HG02973 (cell line): ENCODE measurements at regions not wholly inside any gene's neighbourhood (a gene's known extent, or its start where the extent isn't known, plus 50 kb on each side); places are given as distances from the start of the nearest gene placed in this dataset.

Experiments used
- ATAC-seq: cut with Tn5 transposase; IDR thresholded peaks from one replicate; pipeline ENCODE4 v1.9.1; 2021; ENCODE audit warnings: moderate library complexity; ENCODE audit not compliant: unreplicated experiment

DNA sequence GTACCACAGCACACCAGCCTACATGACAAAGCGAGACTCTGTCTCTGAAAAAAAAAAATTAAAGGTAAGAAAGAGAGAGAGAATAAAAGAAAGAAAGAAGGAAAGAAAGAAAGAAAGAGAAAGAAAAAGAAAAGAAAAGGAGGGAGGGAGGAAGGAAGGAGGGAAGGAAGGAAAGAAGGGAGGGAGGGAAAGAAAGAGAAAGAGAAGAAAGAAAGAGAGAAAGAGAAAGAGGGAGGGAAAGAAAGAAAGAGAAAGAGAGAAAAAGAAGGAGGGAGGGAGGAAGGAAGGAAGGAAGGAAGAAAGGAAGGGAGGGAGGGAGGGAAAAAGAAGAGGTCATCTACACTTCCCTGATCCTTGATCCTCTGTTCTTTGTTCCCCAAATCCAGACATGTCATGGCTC lies 104.8 kb upstream of the GJB5 start:
- ATAC-seq, result no peak

DNA sequence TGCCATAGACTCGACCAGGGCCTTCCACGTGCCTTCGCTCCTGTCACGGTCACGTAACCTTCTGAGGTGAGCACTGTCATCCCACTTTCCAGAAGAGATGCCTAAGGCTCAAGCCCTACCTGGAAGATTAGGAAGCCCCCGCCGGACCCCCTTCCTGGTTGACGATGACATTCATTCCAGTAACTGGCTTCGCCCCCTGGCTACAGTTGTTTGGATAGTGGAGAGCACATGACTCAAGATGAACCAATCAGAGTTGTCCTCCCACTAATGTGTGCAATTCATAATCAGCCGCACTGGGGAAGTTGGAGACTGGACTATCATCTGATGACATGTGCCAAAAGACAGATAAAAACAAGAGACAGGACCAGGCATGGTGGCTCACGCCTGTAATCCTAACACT lies 104.0 kb upstream of the GJB5 start:
- no peak for ATAC-seq

DNA sequence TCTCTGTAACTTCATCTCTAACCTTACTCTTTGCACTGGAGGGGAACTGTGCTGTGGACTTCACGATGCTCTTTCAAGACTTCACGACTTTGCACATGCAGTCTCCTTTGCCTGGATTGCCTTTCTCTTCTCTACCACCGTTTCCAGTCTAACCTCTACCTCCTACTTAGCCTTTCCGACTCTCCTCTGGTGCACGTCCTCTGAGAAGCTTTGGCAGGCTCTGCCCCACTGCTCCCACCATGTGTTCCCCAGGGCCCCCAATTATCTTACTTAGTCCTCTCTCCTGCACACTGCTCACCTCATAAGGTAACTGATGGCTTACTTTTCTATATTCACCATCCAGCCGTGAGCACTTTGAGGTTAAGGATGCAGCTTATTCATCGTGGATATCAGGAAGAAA lies 101.7 kb upstream of the GJB5 start:
- ATAC-seq, result no peak

DNA sequence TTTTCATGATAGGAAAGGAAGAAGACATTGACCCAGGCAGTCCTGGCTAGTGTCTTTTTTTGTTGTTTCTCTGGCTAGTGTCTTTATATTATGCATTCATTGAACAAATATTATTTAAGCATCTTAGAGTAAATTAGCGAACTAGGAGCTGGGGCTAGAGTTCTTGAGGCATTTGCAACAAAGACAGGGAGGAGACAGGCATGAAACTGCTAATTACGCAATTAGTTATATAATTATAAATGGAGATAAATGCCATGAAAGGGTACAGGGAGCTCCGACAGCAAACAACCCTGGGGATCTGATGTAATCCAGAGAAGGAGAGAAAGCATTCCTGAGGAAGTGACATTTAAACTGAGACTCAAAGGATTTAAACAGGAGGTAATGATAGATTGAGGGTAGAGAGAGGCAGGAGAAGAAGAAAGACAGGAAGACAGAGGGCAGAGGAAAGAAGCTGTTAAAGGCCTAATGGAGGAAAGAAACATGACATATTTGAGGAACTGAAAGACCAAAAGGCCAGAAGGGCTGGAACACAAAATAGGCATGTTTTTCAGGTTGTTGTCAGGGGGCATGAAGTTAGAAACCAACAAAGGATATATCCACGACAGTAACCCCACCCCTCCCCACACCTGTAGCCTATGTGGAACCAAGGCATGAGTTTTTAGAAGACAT lies 99.5 kb upstream of the GJB5 start:
- ATAC-seq, result no peak

DNA sequence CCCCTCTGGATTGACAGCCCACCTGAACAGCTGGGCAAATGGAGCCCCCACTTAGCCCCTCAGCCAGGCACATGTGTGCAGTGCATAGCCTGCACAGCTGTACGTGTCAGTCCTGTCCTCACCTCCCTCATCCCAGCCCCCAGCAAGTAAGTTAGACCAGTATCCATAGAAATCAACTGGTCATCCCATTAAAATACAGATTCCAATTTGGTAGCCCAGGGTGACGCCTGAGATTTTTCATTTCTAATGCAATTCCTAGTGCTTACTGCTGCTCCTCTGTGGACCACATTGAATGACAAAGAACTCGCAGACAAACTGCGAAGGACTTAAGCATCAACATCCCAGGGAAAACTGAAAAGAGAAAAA lies 99.0 kb upstream of the GJB5 start:
- ATAC-seq, result no peak

DNA sequence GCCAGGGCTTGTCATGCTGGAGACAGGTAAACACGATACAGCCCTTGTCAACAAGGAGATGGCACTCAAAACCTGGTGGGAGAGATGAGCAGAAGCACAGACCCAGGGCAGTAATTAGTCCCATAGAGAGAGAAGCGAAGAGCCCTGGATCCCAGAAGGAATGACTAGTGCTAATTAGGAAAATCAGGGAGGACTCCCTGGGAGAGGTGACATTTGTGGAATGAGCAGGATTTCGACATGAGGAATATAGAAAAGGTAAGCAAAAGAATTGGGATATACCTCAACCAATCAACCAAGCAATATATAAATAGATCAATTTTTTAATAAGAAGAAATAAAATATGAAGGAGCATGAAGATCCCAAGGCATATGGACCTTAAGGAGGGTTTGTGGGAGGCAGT lies 98.5 kb upstream of the GJB5 start:
- ATAC-seq, result no peak

DNA sequence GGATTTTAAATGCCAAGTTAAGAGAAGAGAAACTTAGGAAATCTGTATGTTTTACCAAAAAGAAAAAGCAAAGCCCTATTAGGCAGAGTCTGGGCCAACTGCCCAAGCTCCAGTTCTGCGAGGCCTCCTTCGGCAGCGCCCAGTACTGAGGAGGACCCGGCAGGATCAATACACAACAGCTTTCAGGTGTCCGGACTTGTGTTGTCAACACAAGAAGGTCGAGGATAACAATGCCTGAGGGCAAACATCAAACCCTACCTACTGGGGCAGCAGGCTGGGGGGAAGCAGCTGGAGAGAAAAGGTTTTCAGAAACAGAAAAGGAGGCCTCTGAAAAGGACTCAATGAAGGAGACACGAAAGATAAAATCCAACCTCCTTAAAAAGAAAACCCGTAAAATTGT lies 98.1 kb upstream of the GJB5 start:
- ATAC-seq, result no peak

DNA sequence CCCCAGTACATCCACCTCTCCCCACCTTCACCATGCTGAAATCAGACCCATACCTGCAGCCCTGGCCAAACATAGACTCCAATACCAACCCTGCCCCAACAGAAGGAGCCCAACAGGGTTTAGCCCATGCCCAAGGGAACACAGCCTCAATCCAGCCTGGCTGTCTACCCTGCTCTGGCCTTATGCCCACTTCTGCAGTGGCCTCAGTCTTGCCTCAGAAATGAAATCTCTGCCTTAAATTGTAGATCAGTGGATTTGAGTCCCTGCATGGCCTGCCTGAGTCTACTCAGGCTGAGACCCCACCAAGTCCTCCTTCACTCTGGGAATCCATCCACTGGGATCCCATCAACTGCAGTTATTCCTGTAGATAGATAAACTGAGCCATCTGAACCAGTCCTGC lies 97.6 kb upstream of the GJB5 start:
- ATAC-seq, result no peak

DNA sequence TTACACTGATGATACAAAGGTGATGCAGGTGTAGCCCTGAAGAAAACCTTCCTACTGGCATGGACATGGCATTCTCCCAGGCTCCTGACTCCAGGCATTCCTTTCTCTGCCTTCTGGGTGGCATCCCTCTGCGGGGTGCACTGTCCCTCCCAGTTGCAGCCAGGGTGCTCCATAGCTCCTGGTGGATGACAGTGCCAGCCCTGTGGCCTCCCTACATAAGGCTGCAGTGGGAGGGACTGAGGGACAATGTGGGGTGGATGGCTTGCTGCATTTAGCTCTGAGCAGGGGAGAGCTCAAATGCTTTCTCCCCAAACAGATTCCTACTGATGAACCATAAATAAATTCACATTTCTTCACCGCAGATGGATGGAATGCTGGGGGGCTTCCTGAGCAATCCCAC lies 97.0 kb upstream of the GJB5 start:
- ATAC-seq, result no peak

DNA sequence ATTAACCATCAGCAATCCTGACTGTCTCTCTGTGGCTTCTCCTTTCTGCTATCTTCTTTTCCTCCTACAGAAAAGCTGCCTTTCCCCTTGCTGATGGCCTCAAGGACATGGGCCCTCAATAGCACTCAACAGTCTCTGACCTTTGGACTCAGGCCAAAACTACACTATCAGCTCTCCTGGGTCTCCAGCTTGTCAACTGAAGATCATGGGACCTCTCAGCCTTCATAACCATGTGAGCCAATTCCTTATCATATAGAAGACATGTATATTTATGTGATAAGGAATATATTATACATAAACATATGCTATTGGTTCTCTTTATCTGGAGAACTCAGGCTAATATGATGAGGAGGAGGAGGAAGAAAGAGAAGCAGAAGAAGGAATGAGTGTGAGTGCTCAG lies 91.8 kb upstream of the GJB5 start:
- no peak for ATAC-seq

DNA sequence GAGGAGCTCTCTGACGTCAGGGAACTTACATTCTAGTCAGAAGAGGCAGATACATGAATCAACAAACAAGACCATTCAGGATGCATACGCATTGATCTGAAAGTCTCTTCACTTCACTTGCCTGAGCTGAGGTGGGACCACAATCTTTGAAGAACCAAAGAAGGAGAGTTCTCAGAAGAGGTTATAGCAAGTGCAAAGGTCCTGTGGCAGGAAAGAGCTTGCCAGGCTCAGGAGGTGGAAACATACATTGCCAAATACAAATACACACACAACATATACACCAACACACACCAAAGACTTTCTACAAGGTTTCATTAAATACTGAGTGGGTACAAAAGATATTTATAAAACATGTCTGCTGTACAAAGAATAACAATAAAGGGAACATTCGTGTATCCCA lies 86.8 kb upstream of the GJB5 start:
- no peak for ATAC-seq

DNA sequence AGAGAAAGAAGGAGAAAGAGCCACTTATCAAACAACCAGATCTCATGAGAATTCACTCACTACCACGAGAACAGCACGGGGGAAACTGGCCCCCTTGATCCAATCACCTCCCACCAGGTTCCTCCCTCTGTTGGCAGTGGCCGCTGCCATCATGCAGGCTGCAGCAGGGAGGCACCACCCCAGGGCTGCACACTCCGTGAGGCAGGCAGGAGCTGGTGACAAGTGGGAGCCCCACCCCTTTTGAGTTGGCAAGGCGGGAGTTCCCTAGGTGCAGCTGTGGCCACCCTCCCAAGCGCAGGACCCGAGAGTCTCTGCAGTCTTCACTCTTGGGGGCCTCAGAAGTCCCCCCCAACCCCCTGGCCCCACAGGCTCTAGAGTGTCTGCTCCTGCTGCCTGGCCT lies 83.9 kb upstream of the GJB5 start:
- no peak for ATAC-seq

DNA sequence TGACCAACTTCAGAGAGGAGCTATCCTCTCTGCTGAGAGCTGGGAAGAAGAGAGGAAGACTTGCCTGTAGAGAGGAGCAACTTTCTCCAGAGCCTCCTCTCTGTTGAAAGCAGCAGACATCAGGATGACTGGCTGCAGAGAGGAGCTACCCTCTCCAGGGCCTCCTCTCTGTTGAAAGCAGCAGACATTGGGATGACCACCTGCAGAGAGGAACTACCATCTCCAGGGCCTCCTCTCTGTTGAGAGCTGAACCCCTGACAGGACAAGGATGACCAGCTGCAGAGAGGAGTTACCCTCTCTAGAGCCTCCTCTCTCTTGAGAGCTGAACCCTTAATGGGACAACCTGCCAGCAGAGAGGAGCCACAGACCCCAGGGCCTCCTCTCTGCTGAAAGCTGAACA lies 83.0 kb upstream of the GJB5 start:
- ATAC-seq, result no peak

DNA sequence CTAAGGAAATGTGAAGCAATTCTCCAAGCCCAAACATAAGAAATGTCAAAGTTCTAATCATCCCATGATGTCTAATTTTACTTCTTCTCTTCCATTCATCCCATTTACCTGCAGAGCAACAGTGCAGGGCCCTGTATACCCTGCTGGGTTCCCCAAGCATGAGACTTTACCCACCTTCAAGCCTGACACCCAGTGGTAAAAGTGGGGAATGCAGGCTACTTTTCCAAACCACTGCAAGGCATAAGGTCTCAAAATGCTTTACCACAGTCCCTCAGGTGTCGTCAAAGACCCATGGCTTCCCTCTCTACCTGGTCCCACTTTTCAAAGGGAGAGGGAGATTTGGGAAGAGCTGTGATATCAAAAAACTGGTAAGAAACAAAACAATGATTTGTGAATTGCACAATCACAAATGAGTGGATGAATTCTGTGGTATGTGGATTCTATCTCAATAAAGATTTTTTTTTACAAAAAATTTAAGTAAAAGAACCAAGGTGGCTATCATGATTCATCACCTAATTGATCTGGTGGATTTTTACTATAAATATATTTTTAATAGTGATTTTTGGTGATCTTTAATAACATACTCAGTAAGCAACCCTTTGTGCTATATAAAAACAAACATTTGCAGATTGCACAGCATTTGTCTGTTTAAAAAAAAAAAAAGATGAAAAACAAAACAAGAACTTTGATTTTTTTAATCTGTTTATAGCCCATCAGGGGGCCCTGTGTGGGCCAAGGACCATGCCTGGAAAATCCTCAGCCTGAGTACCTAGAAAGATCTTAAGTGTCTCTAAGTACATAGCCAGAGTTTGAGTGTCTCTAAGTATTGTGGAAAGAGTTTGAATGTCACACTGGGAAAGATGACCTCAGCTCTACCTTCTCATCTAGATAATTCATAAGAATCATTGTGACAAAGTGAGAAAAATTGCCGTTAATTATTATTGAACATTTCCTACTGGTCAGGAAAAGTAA lies 73.1 kb upstream of the GJB5 start:
- ATAC-seq, result no peak

DNA sequence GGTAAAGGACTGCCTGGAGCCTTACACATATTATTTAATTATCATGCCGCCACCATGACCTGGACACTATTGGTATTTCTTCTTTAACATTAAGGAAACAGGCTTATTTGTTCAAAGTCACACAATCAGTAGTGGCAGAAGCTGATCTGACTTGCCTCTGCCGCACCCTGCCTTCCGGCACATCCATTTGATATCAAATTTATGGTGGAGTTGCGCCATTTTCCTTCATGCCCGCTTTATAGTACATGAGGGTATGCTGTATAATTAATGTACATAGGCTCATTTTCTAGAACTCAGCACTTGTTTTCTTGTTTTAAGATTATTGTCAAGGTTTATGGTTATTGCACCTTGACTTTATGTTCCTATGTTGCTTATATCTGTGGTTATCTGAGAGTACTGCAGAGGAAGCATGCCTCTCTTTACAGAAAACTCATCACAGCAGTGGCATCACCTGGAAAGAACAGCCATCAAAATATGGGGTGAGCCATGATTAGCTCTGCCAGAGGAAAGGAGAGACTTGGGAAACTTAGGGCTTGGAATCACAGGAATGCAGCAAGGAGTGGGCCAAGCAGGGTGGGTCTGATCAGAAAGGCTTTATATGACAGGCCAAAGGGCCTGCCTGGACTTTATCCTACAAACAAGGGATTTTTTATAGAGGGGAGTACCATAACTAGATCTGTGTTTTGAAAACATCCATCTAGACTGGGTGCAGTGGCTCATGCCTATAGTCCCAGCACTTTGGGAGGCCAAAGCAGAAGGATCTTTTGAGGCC lies 72.2 kb upstream of the GJB5 start:
- no peak for ATAC-seq

DNA sequence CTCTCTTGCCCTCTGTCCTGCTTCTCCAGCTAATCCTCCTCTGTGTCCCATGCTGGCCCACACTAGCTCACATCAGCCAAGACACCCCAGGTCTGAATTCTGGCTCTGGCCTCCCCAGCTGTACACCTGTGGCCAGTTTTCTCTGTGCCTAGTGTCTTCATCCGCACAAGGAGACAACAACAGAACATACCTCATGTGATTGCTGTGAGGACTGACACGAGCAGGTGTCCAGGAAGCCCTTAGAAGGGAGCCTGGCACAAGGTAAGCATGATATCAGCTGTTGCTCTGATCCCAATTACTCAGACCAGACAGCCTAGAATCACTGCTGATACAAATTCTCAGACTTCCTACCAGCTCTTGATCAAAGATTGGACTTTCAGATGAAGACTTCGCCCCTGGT lies 71.2 kb upstream of the GJB5 start:
- no peak for ATAC-seq

DNA sequence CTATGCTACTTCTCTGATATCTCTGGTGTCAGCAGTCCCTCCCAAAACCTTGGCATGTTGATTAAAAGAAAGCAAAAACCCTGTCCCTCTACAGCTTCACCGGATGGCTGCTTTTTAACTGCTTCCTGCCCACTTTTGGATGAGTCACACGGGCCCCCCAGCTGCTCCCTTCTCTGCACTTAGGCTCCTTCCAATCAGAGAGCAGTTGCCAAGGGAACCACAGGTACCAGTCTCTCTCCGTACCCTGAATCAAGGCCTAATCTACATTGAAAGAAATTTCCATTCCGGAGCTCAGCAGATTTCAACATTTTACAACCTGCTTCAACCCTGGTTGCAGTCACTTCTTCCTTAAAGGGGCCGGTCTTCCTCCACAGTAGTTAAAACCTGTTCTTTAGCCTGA lies 70.6 kb upstream of the GJB5 start:
- ATAC-seq, result no peak

DNA sequence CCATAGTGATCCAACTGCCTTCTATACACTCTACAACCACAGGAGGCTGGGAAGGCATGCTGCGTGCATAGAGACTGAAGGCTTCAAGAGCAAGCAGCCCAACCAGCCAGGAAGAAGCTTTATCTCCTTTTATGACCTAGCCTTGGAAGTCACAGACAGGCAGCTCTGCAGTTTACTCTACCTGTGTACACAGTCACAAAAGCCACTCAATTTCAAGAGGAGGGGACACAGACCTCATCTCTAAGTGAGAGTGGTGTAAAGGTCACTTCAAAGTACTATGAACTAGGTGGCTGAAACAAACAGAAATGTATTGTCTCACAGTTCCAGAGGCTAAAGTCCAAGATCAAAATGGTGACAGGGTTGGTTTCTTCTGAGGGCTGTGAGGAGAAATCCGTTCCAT lies 69.6 kb upstream of the GJB5 start:
- no peak for ATAC-seq

DNA sequence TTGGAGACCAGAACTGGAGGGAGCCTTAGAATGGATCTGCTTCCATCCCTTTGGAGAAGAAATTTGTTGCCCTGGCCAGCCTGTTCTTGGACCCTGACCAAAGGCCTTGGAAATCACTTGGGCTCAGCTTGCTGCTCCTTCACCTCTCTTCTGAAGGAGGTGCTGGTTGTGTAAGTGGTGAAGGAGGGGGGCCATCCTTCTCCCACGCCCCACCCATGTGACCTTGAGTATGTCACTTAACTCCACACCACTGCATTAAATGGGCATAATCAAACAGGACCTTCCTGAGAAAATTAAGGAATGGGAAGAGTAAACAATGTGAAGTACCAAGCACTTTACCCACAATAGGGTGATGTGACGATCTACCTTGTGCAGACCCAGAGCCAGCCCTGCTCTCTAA lies 68.3 kb upstream of the GJB5 start:
- ATAC-seq, result no peak

DNA sequence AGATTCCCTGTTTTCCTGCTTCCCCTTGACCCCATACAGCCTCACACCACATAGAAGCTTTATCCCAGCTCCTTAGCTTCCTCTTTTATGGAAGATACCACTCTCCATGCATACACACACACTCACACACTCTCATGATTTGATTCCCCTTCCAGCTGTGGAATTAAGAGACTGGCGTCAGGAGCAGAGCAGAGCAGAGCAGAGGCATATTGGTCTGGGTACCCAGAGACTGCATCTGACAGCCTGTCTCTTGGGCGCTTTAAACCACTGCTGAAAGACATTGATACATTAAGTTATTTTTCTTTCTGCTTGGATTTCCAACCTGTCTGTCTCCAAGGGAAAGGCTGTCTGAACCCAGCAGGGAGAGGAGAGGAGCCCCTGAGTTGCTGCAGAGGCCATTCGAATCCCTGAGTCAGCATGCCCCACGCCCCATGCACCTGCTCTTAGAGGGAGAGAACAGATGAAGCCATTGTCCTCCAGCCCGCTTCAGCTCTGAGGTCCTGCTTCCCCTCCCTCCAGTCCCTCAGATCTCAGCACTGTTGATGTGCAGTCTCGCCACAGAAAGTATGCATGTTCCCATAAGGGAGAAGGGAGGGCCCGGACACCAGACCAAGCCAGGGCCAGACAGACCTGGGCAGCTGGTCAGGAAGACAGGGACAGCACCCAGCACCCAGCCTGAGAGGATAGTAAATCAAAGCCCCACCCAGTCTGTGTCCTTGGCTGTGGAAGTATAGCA lies 66.7 kb upstream of the GJB5 start:
- no peak for ATAC-seq

DNA sequence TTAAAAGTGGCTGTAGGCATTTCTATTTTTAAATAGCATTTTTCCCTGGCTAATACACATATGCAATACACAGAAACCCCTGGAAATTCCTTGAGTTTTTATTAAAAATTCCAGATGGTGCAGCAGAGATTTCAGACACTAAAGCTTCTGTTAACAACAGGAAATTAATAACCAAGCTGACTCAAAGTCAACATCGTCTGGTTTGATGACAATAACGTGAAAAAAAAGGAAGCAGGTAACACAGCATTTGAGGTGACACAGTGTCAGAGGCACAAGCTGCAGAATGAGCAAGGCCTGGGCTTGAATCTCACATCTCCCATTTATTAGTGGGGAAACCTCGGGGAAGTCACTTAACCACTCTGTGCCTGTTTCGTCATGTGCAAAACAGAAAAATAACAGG lies 64.6 kb upstream of the GJB5 start:
- no peak for ATAC-seq
